ENCODE measurements at regions not wholly inside any gene's neighbourhood (a gene's known extent, or its start where the extent isn't known, plus 50 kb on each side); places are given as distances from the start of the nearest gene placed in this dataset.
"Not testable (repeated sequence)": the region's sequence is repeated elsewhere in the genome, so short reads cannot be mapped to it uniquely, and the experiment has no call there.

GRCh38 chr20:11702721-11703518 lies 214.8 kb upstream of the BTBD3 start:
- no peaks in the 10 kb centered on the region for H3K27me3 Mint-ChIP-seq
- no peak overlapping the region for H3K27ac Mint-ChIP-seq
- H3K4me3 Mint-ChIP-seq = no peak overlapping the region
- DNase-seq = no peak
- no peaks in the 10 kb centered on the region for H3K36me3 Mint-ChIP-seq (ENCODE audit: low read depth)
- no peaks in the 10 kb centered on the region for H3K4me1 Mint-ChIP-seq (ENCODE audit: low read depth)
- H3K9me3 Mint-ChIP-seq = peaks cover 7% of the 10 kb centered on the region

GRCh38 chr20:11705512-11705911 lies 212.2 kb upstream of the BTBD3 start:
- Mint-ChIP-seq H3K27ac (no peak overlapping the region), H3K9me3 (peaks cover 8% of the 10 kb centered on the region), H3K27me3 (no peaks in the 10 kb centered on the region), H3K4me1 (ENCODE audit: low read depth) (no peaks in the 10 kb centered on the region), H3K36me3 (ENCODE audit: low read depth) (no peaks in the 10 kb centered on the region), H3K4me3 (no peak overlapping the region)
- DNase-seq = no peak

GRCh38 chr20:11708223-11708622 lies 209.5 kb upstream of the BTBD3 start:
- not testable (repeated sequence) for H3K36me3 Mint-ChIP-seq (ENCODE audit: low read depth); H3K27me3 Mint-ChIP-seq; DNase-seq; H3K4me3 Mint-ChIP-seq; H3K4me1 Mint-ChIP-seq (ENCODE audit: low read depth); H3K27ac Mint-ChIP-seq
- peaks cover 14% of the 10 kb centered on the region for H3K9me3 Mint-ChIP-seq

- Mint-ChIP-seq H3K27me3 (no peaks in the 10 kb centered on the region), H3K4me1 (ENCODE audit: low read depth) (no peaks in the 10 kb centered on the region), H3K36me3 (ENCODE audit: low read depth) (no peaks in the 10 kb centered on the region), H3K9me3 (peaks cover 7% of the 10 kb centered on the region), H3K27ac (no peak overlapping the region), H3K4me3 (no peak overlapping the region)
- DNase-seq = no peak
Measured at GRCh38 chr20:11711214-11711613, 206.5 kb upstream of the BTBD3 start.

- no peak for DNase-seq
- peaks cover 7% of the 10 kb centered on the region for H3K9me3 Mint-ChIP-seq
- H3K36me3 Mint-ChIP-seq (ENCODE audit: low read depth) = no peaks in the 10 kb centered on the region
- H3K4me3 Mint-ChIP-seq = no peak overlapping the region
- H3K27ac Mint-ChIP-seq = no peak overlapping the region
- H3K4me1 Mint-ChIP-seq (ENCODE audit: low read depth) = no peaks in the 10 kb centered on the region
- H3K27me3 Mint-ChIP-seq = no peaks in the 10 kb centered on the region
Measured at GRCh38 chr20:11712639-11713160, 205.0 kb upstream of the BTBD3 start.

GRCh38 chr20:11714886-11715285 lies 202.8 kb upstream of the BTBD3 start:
- Mint-ChIP-seq H3K27me3 (no peaks in the 10 kb centered on the region), H3K4me1 (ENCODE audit: low read depth) (no peaks in the 10 kb centered on the region), H3K9me3 (peaks cover 6% of the 10 kb centered on the region), H3K36me3 (ENCODE audit: low read depth) (no peaks in the 10 kb centered on the region), H3K27ac (no peak overlapping the region), H3K4me3 (no peak overlapping the region)
- DNase-seq = no peak

- Mint-ChIP-seq H3K4me3 (no peak overlapping the region), H3K27me3 (no peaks in the 10 kb centered on the region), H3K4me1 (ENCODE audit: low read depth) (no peaks in the 10 kb centered on the region), H3K36me3 (ENCODE audit: low read depth) (no peaks in the 10 kb centered on the region), H3K27ac (no peak overlapping the region), H3K9me3 (peaks cover 2% of the 10 kb centered on the region)
- DNase-seq = no peak
Measured at GRCh38 chr20:11716239-11716944, 201.3 kb upstream of the BTBD3 start.

GRCh38 chr20:11716945-11717248 lies 200.8 kb upstream of the BTBD3 start:
- H3K27me3 Mint-ChIP-seq = no peaks in the 10 kb centered on the region
- no peak for DNase-seq
- H3K36me3 Mint-ChIP-seq (ENCODE audit: low read depth) = no peaks in the 10 kb centered on the region
- no peak overlapping the region for H3K4me3 Mint-ChIP-seq
- H3K4me1 Mint-ChIP-seq (ENCODE audit: low read depth) = no peaks in the 10 kb centered on the region
- H3K27ac Mint-ChIP-seq = no peak overlapping the region
- peaks cover 2% of the 10 kb centered on the region for H3K9me3 Mint-ChIP-seq

- Mint-ChIP-seq H3K9me3 (peaks cover 2% of the 10 kb centered on the region), H3K4me3 (no peak overlapping the region), H3K27me3 (no peaks in the 10 kb centered on the region), H3K4me1 (ENCODE audit: low read depth) (no peaks in the 10 kb centered on the region), H3K36me3 (ENCODE audit: low read depth) (no peaks in the 10 kb centered on the region), H3K27ac (no peak overlapping the region)
- no peak for DNase-seq
Measured at GRCh38 chr20:11717562-11717961, 200.1 kb upstream of the BTBD3 start.

- Mint-ChIP-seq H3K9me3 (no peaks in the 10 kb centered on the region), H3K4me3 (no peak overlapping the region), H3K27me3 (no peaks in the 10 kb centered on the region), H3K36me3 (ENCODE audit: low read depth) (no peaks in the 10 kb centered on the region), H3K4me1 (ENCODE audit: low read depth) (no peaks in the 10 kb centered on the region), H3K27ac (no peak overlapping the region)
- DNase-seq = no peak
Measured at GRCh38 chr20:11718474-11719094, 199.1 kb upstream of the BTBD3 start.

- Mint-ChIP-seq H3K27me3 (no peaks in the 10 kb centered on the region), H3K4me3 (no peak overlapping the region), H3K4me1 (ENCODE audit: low read depth) (no peaks in the 10 kb centered on the region), H3K36me3 (ENCODE audit: low read depth) (no peaks in the 10 kb centered on the region), H3K27ac (no peak overlapping the region), H3K9me3 (no peaks in the 10 kb centered on the region)
- DNase-seq = no peak
Measured at GRCh38 chr20:11719153-11719552, 198.5 kb upstream of the BTBD3 start.

GRCh38 chr20:11721411-11721810 lies 196.3 kb upstream of the BTBD3 start:
- no peaks in the 10 kb centered on the region for H3K9me3 Mint-ChIP-seq
- no peak for DNase-seq
- H3K4me3 Mint-ChIP-seq = no peak overlapping the region
- H3K27me3 Mint-ChIP-seq = no peaks in the 10 kb centered on the region
- H3K4me1 Mint-ChIP-seq (ENCODE audit: low read depth) = no peaks in the 10 kb centered on the region
- H3K27ac Mint-ChIP-seq = no peak overlapping the region
- no peaks in the 10 kb centered on the region for H3K36me3 Mint-ChIP-seq (ENCODE audit: low read depth)

GRCh38 chr20:11724097-11724496 lies 193.6 kb upstream of the BTBD3 start:
- Mint-ChIP-seq H3K4me1 (ENCODE audit: low read depth) (no peaks in the 10 kb centered on the region), H3K36me3 (ENCODE audit: low read depth) (no peaks in the 10 kb centered on the region), H3K4me3 (no peak overlapping the region), H3K27me3 (no peaks in the 10 kb centered on the region), H3K9me3 (no peaks in the 10 kb centered on the region), H3K27ac (no peak overlapping the region)
- DNase-seq = no peak

GRCh38 chr20:11726026-11726425 lies 191.7 kb upstream of the BTBD3 start:
- no peak overlapping the region for H3K4me3 Mint-ChIP-seq
- H3K4me1 Mint-ChIP-seq (ENCODE audit: low read depth) = no peaks in the 10 kb centered on the region
- no peaks in the 10 kb centered on the region for H3K27me3 Mint-ChIP-seq
- H3K36me3 Mint-ChIP-seq (ENCODE audit: low read depth) = no peaks in the 10 kb centered on the region
- H3K27ac Mint-ChIP-seq = no peak overlapping the region
- H3K9me3 Mint-ChIP-seq = peaks cover 4% of the 10 kb centered on the region
- no peak for DNase-seq

- H3K9me3 Mint-ChIP-seq = peaks cover 4% of the 10 kb centered on the region
- H3K4me1 Mint-ChIP-seq (ENCODE audit: low read depth) = no peaks in the 10 kb centered on the region
- no peak overlapping the region for H3K27ac Mint-ChIP-seq
Measured at GRCh38 chr20:11727708-11728107, 190.0 kb upstream of the BTBD3 start.

More at GRCh38 chr20:11727708-11728107, 190.0 kb upstream of the BTBD3 start:
- Mint-ChIP-seq H3K27me3 (no peaks in the 10 kb centered on the region), H3K4me3 (no peak overlapping the region), H3K36me3 (ENCODE audit: low read depth) (no peaks in the 10 kb centered on the region)
- no peak for DNase-seq
